OCI-LY1 (cell line): ENCODE measurements at regions not wholly inside any gene's neighbourhood (a gene's known extent, or its start where the extent isn't known, plus 50 kb on each side); places are given as distances from the start of the nearest gene placed in this dataset.

Source experiments
- CTCF ChIP-seq: fragments of 200-600 bp; sonication (generic), shearing (Covaris generic); IDR thresholded peaks from 2 replicates; pipeline ENCODE4 v1.5.1; 2017; ENCODE audit warnings: mild to moderate bottlenecking, antibody characterized with exemption, low read length, moderate library complexity, mixed read lengths
- EZH2 ChIP-seq: fragments of 200-600 bp; sonication (generic), shearing (Covaris generic); IDR thresholded peaks from 2 replicates; pipeline ENCODE4 v1.8.0; 2017; ENCODE audit warnings: borderline replicate concordance, mixed run types, mild to moderate bottlenecking, antibody characterized with exemption, low read length, moderate library complexity, mixed read lengths

GRCh38 chr17:77879896-77880280, 78.6 kb upstream of the TNRC6C start:
- TF ChIP-seq CTCF (no peak), EZH2 (no peak)
